K562 (cell line): ENCODE measurements at regions not wholly inside any gene's neighbourhood (a gene's known extent, or its start where the extent isn't known, plus 50 kb on each side); places are given as distances from the start of the nearest gene placed in this dataset.

Experiments
- ATAC-seq: fragments of 200-7000 bp; cut with Tn5 transposase; 3 replicates; pipeline ENCODE4 v1.9.1; 2020; ENCODE audit warnings: moderate library complexity
- BruUV-seq: library from RNA; stranded (reverse); fragments of 400-500 nt; replicated peaks from 2 replicates; lab custom pipeline; 2021; lab: Mats Ljungman, UMichigan
- CTCF ChIA-PET: fragments of 300-600 bp; formaldehyde crosslinking; extraction: SDS; loops from one replicate; lab custom pipeline; 2021; ENCODE audit warnings: low intra/inter-chr PET ratio; lab: Yijun Ruan, JAX
- POLR2A ChIA-PET: fragments of 300-600, 350-650 bp; sonication (Branson Sonifier 250); formaldehyde crosslinking; extraction: SDS; loops from one replicate; lab custom pipeline; 2021; ENCODE audit warnings: antibody characterized with exemption, inconsistent platforms; lab: Yijun Ruan, JAX
- DNase-seq, 4 experiments: peaks; one replicate each; pipeline versions ENCODE4 v3.0.0 to v3.0.0-alpha.2; 2011 to 2018; ENCODE audit warnings: low spot score in 3 of 4, mixed read lengths in 3 of 4; ENCODE audit errors: extremely low read depth in 1 of 4
- FAIRE-seq: peaks from 2 replicates; lab custom pipeline; 2011; peaks lifted over from hg19 to GRCh38; lab: Jason Lieb, UNC
- H2AFZ ChIP-seq: 2 replicates; pipeline ENCODE4 v1.6.0; 2011; ENCODE audit warnings: low read depth, low read length, control low read depth, inconsistent platforms
- H3K27ac ChIP-seq: fragments of 200-600 bp; 3 replicates; pipeline ENCODE4 v1.8.0; 2011; ENCODE audit warnings: low read depth, mild to moderate bottlenecking, control low read depth, inconsistent platforms, low read length, moderate library complexity, mixed read lengths; ENCODE audit errors: extremely low read depth
- H3K27me3 ChIP-seq, 2 experiments: fragments of 300-600 bp in 1 of 2; 2 replicates in 1 of 2; 3 replicates in 1 of 2; pipeline versions ENCODE4 v1.6.0 to v1.8.0; 2011; ENCODE audit warnings: inconsistent platforms in 2 of 2, low read length in 2 of 2, mild to moderate bottlenecking in 1 of 2, mixed read lengths in 1 of 2, moderate library complexity in 1 of 2; ENCODE audit not compliant: control insufficient read depth in 2 of 2, insufficient read depth in 2 of 2
- H3K36me3 ChIP-seq: fragments of 300-600 bp; 3 replicates; pipeline ENCODE4 v1.8.0; 2011; ENCODE audit warnings: mild to moderate bottlenecking, low read length, inconsistent platforms; ENCODE audit not compliant: control insufficient read depth, insufficient read depth
- H3K4me1 ChIP-seq, 2 experiments: fragments of 200-600 bp in 1 of 2; replicated peaks in 1 of 2; 2 replicates in 1 of 2; 3 replicates in 1 of 2; pipeline versions ENCODE4 v1.5.1 to v1.8.0; 2011; ENCODE audit warnings: inconsistent platforms in 2 of 2, low read length in 2 of 2, mild to moderate bottlenecking in 1 of 2, mixed read lengths in 1 of 2, moderate library complexity in 1 of 2; ENCODE audit not compliant: control insufficient read depth in 2 of 2, insufficient read depth in 2 of 2
- H3K4me2 ChIP-seq: 2 replicates; pipeline ENCODE4 v1.6.1; 2011; ENCODE audit warnings: low read length, control low read depth, inconsistent platforms, mixed read lengths; ENCODE audit not compliant: insufficient read depth
- H3K4me3 ChIP-seq: fragments of 200-600 bp; sonication (generic), shearing (Covaris generic); 2 replicates; pipeline ENCODE4 v1.5.1; 2016; ENCODE audit warnings: control low read depth, inconsistent platforms
- H3K79me2 ChIP-seq: fragments of 200-600 bp; 3 replicates; pipeline ENCODE4 v1.8.0; 2011; ENCODE audit warnings: low read length, inconsistent platforms; ENCODE audit not compliant: control insufficient read depth, insufficient read depth
- H3K9ac ChIP-seq, 2 experiments: 2 replicates each; pipeline versions ENCODE4 v1.6.0 to v1.6.1; 2011; ENCODE audit warnings: low read depth in 2 of 2, low read length in 2 of 2, control low read depth in 1 of 2, inconsistent platforms in 1 of 2, mild to moderate bottlenecking in 1 of 2, mixed read lengths in 1 of 2; ENCODE audit not compliant: insufficient read depth in 1 of 2
- H3K9me1 ChIP-seq: one replicate; pipeline ENCODE4 v1.6.0; 2011; ENCODE audit warnings: inconsistent platforms, mild to moderate bottlenecking, low read length, moderate library complexity; ENCODE audit not compliant: control insufficient read depth, insufficient read depth
- H3K9me3 ChIP-seq: replicated peaks from 2 replicates; pipeline ENCODE4 v1.5.1; 2011; ENCODE audit warnings: low read depth, low read length, inconsistent platforms; ENCODE audit not compliant: control insufficient read depth, insufficient read depth
- H4K20me1 ChIP-seq: replicated peaks from 2 replicates; pipeline ENCODE4 v1.6.1; 2011; ENCODE audit warnings: low read length, inconsistent platforms, mixed read lengths; ENCODE audit not compliant: control insufficient read depth, insufficient read depth
- BHLHE40 ChIP-seq: IDR thresholded peaks from 2 replicates; pipeline ENCODE4 v1.6.1; 2011; ENCODE audit warnings: low read length, improper control_type of control experiment
- PTBP1 ChIP-seq: fragments of 200-400 bp; formaldehyde crosslinking; IDR thresholded peaks from 2 replicates; pipeline ENCODE4 v1.6.1; 2017; ENCODE audit warnings: low read depth, low read length
- ZNF444 ChIP-seq: fragments of 250-450 bp; sonication (Bioruptor Pico); IDR thresholded peaks from 2 replicates; pipeline ENCODE4 v1.4.0; 2020; ENCODE audit warnings: mild to moderate bottlenecking, moderate library complexity
- WGBS: fragments of 100-300 bp; shearing (Covaris generic); methylation state at CpG from one replicate; pipeline ENCODE4 v1.1.6; 2016; ENCODE audit warnings: low coverage, mixed read lengths; ENCODE audit not compliant: insufficient coverage; ENCODE audit errors: missing lambda C conversion rate; 5-methylcytosine and 5-hydroxymethylcytosine counted together
- in situ Hi-C: fragments of 300-500 bp; cut with MboI; formaldehyde crosslinking; loops from 4 replicates; pipeline ENCODE4 v1.15.0; 2018; ENCODE audit warnings: inconsistent platforms, mixed read lengths
- intact Hi-C: fragments of 100-400 bp; cut with micrococcal nuclease; formaldehyde crosslinking; loops from 2 replicates; pipeline ENCODE4 v1.14.2; 2022

DNA sequence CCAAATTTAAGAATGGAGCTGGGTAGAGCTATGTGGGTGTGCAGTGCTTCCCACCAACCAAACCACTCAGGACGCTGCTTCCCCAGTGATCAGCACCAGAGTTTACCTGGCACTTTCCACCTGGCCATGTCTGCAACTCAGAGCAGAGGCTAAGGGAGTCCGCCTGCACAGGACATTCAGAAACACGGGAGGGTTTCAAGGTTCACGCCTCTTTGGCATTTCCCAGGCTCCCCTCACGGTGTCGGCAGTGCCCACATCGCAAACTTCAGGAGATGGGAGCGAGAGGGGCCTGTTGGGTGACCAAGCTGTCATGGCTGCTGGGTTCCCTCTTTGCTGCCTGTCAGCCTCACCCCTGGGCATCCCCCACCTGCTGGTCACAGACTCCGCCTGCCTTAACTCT is 161.5 kb downstream of the NXNL2 start:
- no peak overlapping the region for H3K4me3 ChIP-seq
- H2AFZ ChIP-seq = no peak overlapping the region
- no peak overlapping the region for H3K9ac ChIP-seq
- no peak for TF ChIP-seq PTBP1
- in situ Hi-C loops (no loop called here), intact Hi-C loops (no loop called here)
- peaks cover 0 to 15% of the 10 kb centered on the region in 2 experiments; a peak in 3 of 5 replicates for H3K27me3 ChIP-seq
- CTCF ChIA-PET = no interaction called here
- POLR2A ChIA-PET = no interaction called here
- no TSS peak for BruUV-seq
- H3K36me3 ChIP-seq = no peaks in the 10 kb centered on the region
- no peak for FAIRE-seq
- H3K27ac ChIP-seq = no peak overlapping the region
- H3K9me1 ChIP-seq = no peaks in the 10 kb centered on the region
- no peaks in the 10 kb centered on the region for H4K20me1 ChIP-seq
- ATAC-seq = no peak
- no peak overlapping the region for H3K4me2 ChIP-seq
- 9% methylated on average over 3 of the region's 9 CpGs for WGBS
- DNase-seq = no peak
- H3K9me3 ChIP-seq = no peaks in the 10 kb centered on the region
- H3K4me1 ChIP-seq = no peaks in the 10 kb centered on the region; a peak in 1 of 5 replicates
- H3K79me2 ChIP-seq = no peaks in the 10 kb centered on the region

DNA sequence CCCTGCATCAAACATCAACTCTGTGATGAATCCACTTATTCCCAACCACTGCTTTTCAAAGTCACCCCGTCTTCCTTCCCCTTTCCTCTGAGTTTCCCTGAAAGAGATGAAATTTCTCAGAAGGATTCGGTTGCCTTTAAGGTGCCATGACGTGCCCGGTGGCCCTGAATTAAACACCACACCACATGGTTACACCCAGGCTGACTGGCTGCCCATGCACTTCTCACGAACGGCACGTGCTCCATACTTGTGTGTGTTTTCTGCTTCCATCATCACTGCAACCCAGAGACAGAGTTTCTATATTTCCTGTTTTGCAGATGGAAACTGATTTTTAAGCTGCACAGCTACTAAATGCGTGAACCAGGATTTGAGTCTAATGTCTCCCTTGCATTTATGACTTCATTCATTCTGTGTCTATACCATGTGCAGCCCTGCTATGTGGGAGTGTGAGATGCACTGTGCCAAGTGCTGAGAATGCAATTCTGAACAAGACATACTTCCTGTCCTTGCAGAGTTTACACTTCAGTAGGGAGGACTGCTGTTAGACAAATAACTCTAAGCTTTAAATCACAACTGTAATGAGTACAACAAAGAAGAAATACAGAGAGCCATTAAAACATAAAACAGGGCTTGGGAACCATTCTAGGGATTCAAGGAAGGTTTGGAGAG is 162.9 kb downstream of the NXNL2 start:
- H3K36me3 ChIP-seq = no peaks in the 10 kb centered on the region
- intact Hi-C loops = no loop called here
- TF ChIP-seq ZNF444 (CRISPR knock-in tag) = no peak
- 0 out of 2 replicates have a peak, but pooled peaks have one; percentile 23 for TF ChIP-seq BHLHE40
- H3K9me1 ChIP-seq = no peaks in the 10 kb centered on the region
- in situ Hi-C loops = no loop called here
- FAIRE-seq (no peak), DNase-seq (no peak), ATAC-seq (no peak)
- no TSS peak for BruUV-seq
- no peak overlapping the region for H2AFZ ChIP-seq
- POLR2A ChIA-PET = interaction anchor here (0.6 kb wide), 2 partner anchors 17 to 175 kb away, joined by 3 read pairs; no protein-coding TSS in a partner anchor
- peaks cover 0 to 15% of the 10 kb centered on the region in 2 experiments; a peak in 3 of 5 replicates for H3K27me3 ChIP-seq
- H3K4me1 ChIP-seq = no peaks in the 10 kb centered on the region; a peak in 1 of 5 replicates
- H3K27ac ChIP-seq = no peak overlapping the region
- H4K20me1 ChIP-seq = no peaks in the 10 kb centered on the region
- H3K9ac ChIP-seq = no peak overlapping the region
- CTCF ChIA-PET = no interaction called here
- no peaks in the 10 kb centered on the region for H3K79me2 ChIP-seq
- H3K9me3 ChIP-seq = no peaks in the 10 kb centered on the region
- WGBS = 1% methylated on average over 7 of the region's 8 CpGs
- H3K4me2 ChIP-seq = no peak overlapping the region
- H3K4me3 ChIP-seq = no peak overlapping the region
